T-helper 1 cell treated with Interleukin-12 subunit alpha and Interleukin-12 subunit beta and Interleukin-4 antibody, amounts not matched to agents 30 μg/mL and 1 μg/mL, for 36 hours (primary cell): ENCODE measurements at regions not wholly inside any gene's neighbourhood (a gene's known extent, or its start where the extent isn't known, plus 50 kb on each side); places are given as distances from the start of the nearest gene placed in this dataset.
"Not testable (repeated sequence)": the region's sequence is repeated elsewhere in the genome, so short reads cannot be mapped to it uniquely, and the experiment has no call there.

ENCODE experiments used
- H3K27ac Mint-ChIP-seq: one replicate; pipeline ENCODE4 v1.8.0; 2021; ENCODE audit warnings: mild to moderate bottlenecking, mixed read lengths
- H3K27me3 Mint-ChIP-seq: one replicate; pipeline ENCODE4 v1.8.0; 2021; ENCODE audit warnings: low read depth, mixed read lengths
- H3K36me3 Mint-ChIP-seq: one replicate; pipeline ENCODE4 v1.8.0; 2021; ENCODE audit warnings: low read depth, mixed read lengths
- H3K4me1 Mint-ChIP-seq: one replicate; pipeline ENCODE4 v1.8.0; 2021; ENCODE audit warnings: low read depth, mixed read lengths
- H3K4me3 Mint-ChIP-seq: one replicate; pipeline ENCODE4 v1.8.0; 2021; ENCODE audit warnings: mild to moderate bottlenecking, moderate library complexity, mixed read lengths
- H3K9me3 Mint-ChIP-seq: one replicate; pipeline ENCODE4 v1.8.0; 2021; ENCODE audit warnings: mixed read lengths

GRCh38 chr4:20159516-20159915 lies 92.2 kb upstream of the SLIT2 start:
- Mint-ChIP-seq H3K27me3 (no peaks in the 10 kb centered on the region), H3K9me3 (peaks cover 14% of the 10 kb centered on the region), H3K4me1 (no peaks in the 10 kb centered on the region), H3K4me3 (no peak overlapping the region), H3K27ac (no peak overlapping the region), H3K36me3 (no peaks in the 10 kb centered on the region)

GRCh38 chr4:20158195-20158594 lies 93.5 kb upstream of the SLIT2 start:
- Mint-ChIP-seq H3K4me1 (no peaks in the 10 kb centered on the region), H3K9me3 (peaks cover 14% of the 10 kb centered on the region)

GRCh38 chr4:20151436-20151835 lies 100.3 kb upstream of the SLIT2 start:
- H3K27ac Mint-ChIP-seq = no peak overlapping the region
- no peaks in the 10 kb centered on the region for H3K27me3 Mint-ChIP-seq
- no peaks in the 10 kb centered on the region for H3K4me1 Mint-ChIP-seq
- no peaks in the 10 kb centered on the region for H3K36me3 Mint-ChIP-seq
- peaks cover 4% of the 10 kb centered on the region for H3K9me3 Mint-ChIP-seq
- H3K4me3 Mint-ChIP-seq = no peak overlapping the region

More at GRCh38 chr4:20158195-20158594, 93.5 kb upstream of the SLIT2 start:
- H3K27ac Mint-ChIP-seq = no peak overlapping the region
- no peaks in the 10 kb centered on the region for H3K27me3 Mint-ChIP-seq
- H3K36me3 Mint-ChIP-seq = no peaks in the 10 kb centered on the region
- H3K4me3 Mint-ChIP-seq = no peak overlapping the region

- H3K36me3 Mint-ChIP-seq, H3K4me1 Mint-ChIP-seq, H3K4me3 Mint-ChIP-seq, H3K27me3 Mint-ChIP-seq, H3K27ac Mint-ChIP-seq: not testable (repeated sequence)
- H3K9me3 Mint-ChIP-seq = peaks cover 11% of the 10 kb centered on the region
These were observed 102.6 kb upstream of the SLIT2 start for GRCh38 chr4:20149143-20149542.

- Mint-ChIP-seq H3K27me3 (no peaks in the 10 kb centered on the region), H3K4me3 (no peak overlapping the region), H3K9me3 (peaks cover 7% of the 10 kb centered on the region), H3K27ac (no peak overlapping the region), H3K36me3 (no peaks in the 10 kb centered on the region), H3K4me1 (no peaks in the 10 kb centered on the region)
These were observed 114.5 kb upstream of the SLIT2 start for GRCh38 chr4:20137176-20137575.

GRCh38 chr4:20127626-20128025 lies 124.1 kb upstream of the SLIT2 start:
- Mint-ChIP-seq H3K27ac (no peak overlapping the region), H3K27me3 (no peaks in the 10 kb centered on the region), H3K36me3 (no peaks in the 10 kb centered on the region), H3K4me1 (no peaks in the 10 kb centered on the region), H3K4me3 (no peak overlapping the region), H3K9me3 (no peaks in the 10 kb centered on the region)

GRCh38 chr4:20126906-20127305 lies 124.8 kb upstream of the SLIT2 start:
- Mint-ChIP-seq H3K4me3 (no peak overlapping the region), H3K27me3 (no peaks in the 10 kb centered on the region), H3K36me3 (no peaks in the 10 kb centered on the region), H3K4me1 (no peaks in the 10 kb centered on the region), H3K9me3 (no peaks in the 10 kb centered on the region), H3K27ac (no peak overlapping the region)

GRCh38 chr4:20124317-20125026 lies 127.2 kb upstream of the SLIT2 start:
- H3K9me3 Mint-ChIP-seq = no peaks in the 10 kb centered on the region
- H3K36me3 Mint-ChIP-seq = no peaks in the 10 kb centered on the region
- H3K27me3 Mint-ChIP-seq = no peaks in the 10 kb centered on the region
- no peaks in the 10 kb centered on the region for H3K4me1 Mint-ChIP-seq
- H3K27ac Mint-ChIP-seq = no peak overlapping the region
- no peak overlapping the region for H3K4me3 Mint-ChIP-seq

- Mint-ChIP-seq H3K9me3 (peaks cover 4% of the 10 kb centered on the region), H3K36me3 (no peaks in the 10 kb centered on the region), H3K4me3 (no peak overlapping the region), H3K27ac (no peak overlapping the region), H3K4me1 (no peaks in the 10 kb centered on the region), H3K27me3 (no peaks in the 10 kb centered on the region)
These were observed 129.3 kb upstream of the SLIT2 start for GRCh38 chr4:20122198-20122988.

GRCh38 chr4:20119141-20119540 lies 132.6 kb upstream of the SLIT2 start:
- H3K27ac Mint-ChIP-seq = no peak overlapping the region

GRCh38 chr4:20109391-20109790 lies 142.3 kb upstream of the SLIT2 start:
- no peak overlapping the region for H3K27ac Mint-ChIP-seq
- no peaks in the 10 kb centered on the region for H3K4me1 Mint-ChIP-seq
- H3K27me3 Mint-ChIP-seq = no peaks in the 10 kb centered on the region
- peaks cover 21% of the 10 kb centered on the region for H3K9me3 Mint-ChIP-seq
- H3K4me3 Mint-ChIP-seq = no peak overlapping the region
- H3K36me3 Mint-ChIP-seq = no peaks in the 10 kb centered on the region

More at GRCh38 chr4:20119141-20119540, 132.6 kb upstream of the SLIT2 start:
- H3K36me3 Mint-ChIP-seq = no peaks in the 10 kb centered on the region
- H3K4me3 Mint-ChIP-seq = no peak overlapping the region
- H3K4me1 Mint-ChIP-seq = no peaks in the 10 kb centered on the region
- no peaks in the 10 kb centered on the region for H3K27me3 Mint-ChIP-seq
- H3K9me3 Mint-ChIP-seq = peaks cover 5% of the 10 kb centered on the region

- Mint-ChIP-seq H3K4me1 (no peaks in the 10 kb centered on the region), H3K4me3 (no peak overlapping the region), H3K27me3 (no peaks in the 10 kb centered on the region), H3K9me3 (peaks cover 17% of the 10 kb centered on the region), H3K36me3 (no peaks in the 10 kb centered on the region), H3K27ac (no peak overlapping the region)
These were observed 144.8 kb upstream of the SLIT2 start for GRCh38 chr4:20106921-20107320.

GRCh38 chr4:20101831-20102230 lies 149.9 kb upstream of the SLIT2 start:
- Mint-ChIP-seq H3K4me3 (no peak overlapping the region), H3K4me1 (no peaks in the 10 kb centered on the region), H3K27me3 (no peaks in the 10 kb centered on the region), H3K9me3 (peaks cover 13% of the 10 kb centered on the region), H3K27ac (no peak overlapping the region), H3K36me3 (no peaks in the 10 kb centered on the region)

GRCh38 chr4:20096911-20097310 lies 154.8 kb upstream of the SLIT2 start:
- Mint-ChIP-seq H3K4me1 (no peaks in the 10 kb centered on the region), H3K4me3 (no peak overlapping the region), H3K36me3 (no peaks in the 10 kb centered on the region), H3K27ac (no peak overlapping the region), H3K27me3 (no peaks in the 10 kb centered on the region), H3K9me3 (peaks cover 8% of the 10 kb centered on the region)

- Mint-ChIP-seq H3K9me3 (peaks cover 8% of the 10 kb centered on the region), H3K36me3 (no peaks in the 10 kb centered on the region), H3K4me1 (no peaks in the 10 kb centered on the region), H3K4me3 (no peak overlapping the region), H3K27me3 (no peaks in the 10 kb centered on the region), H3K27ac (no peak overlapping the region)
These were observed 155.7 kb upstream of the SLIT2 start for GRCh38 chr4:20095805-20096541.
